PC-3 (cell line): ENCODE measurements at regions not wholly inside any gene's neighbourhood (a gene's known extent, or its start where the extent isn't known, plus 50 kb on each side); places are given as distances from the start of the nearest gene placed in this dataset.

ENCODE experiments used
- ATAC-seq: fragments of 200-7000 bp; cut with Tn5 transposase; 2 replicates; pipeline ENCODE4 v1.9.1; 2020; ENCODE audit warnings: mild to moderate bottlenecking, moderate library complexity
- BruUV-seq: library from RNA; stranded (reverse); fragments of 400-500 nt; replicated peaks from 2 replicates; lab custom pipeline; 2021; lab: Mats Ljungman, UMichigan
- CTCF ChIA-PET: fragments of 300-600 bp; sonication (Branson Sonifier 250); formaldehyde crosslinking; loops from one replicate; lab custom pipeline; 2022; ENCODE audit warnings: antibody characterized with exemption; lab: Charles Lee
- POLR2A ChIA-PET: fragments of 300-600 bp; sonication (Branson Sonifier 250); formaldehyde crosslinking; loops from one replicate; lab custom pipeline; 2022; ENCODE audit warnings: antibody characterized with exemption; ENCODE audit not compliant: unreplicated experiment; lab: Charles Lee
- DNase-seq: peaks from one replicate; pipeline ENCODE4 v3.0.0-alpha.2; 2015
- H2AFZ ChIP-seq: fragments of 300-600 bp; sonication (generic); 2 replicates; pipeline ENCODE4 v1.6.0; 2016; ENCODE audit warnings: antibody characterized with exemption, low read length
- H3F3A ChIP-seq: fragments of 300-600 bp; sonication (generic); one replicate; pipeline ENCODE4 v1.6.0; 2017; ENCODE audit warnings: antibody characterized with exemption, low read length, control low read depth, mild to moderate bottlenecking; ENCODE audit not compliant: unreplicated experiment
- H3K27ac ChIP-seq: fragments of 300-600 bp; sonication (generic); 2 replicates; pipeline ENCODE4 v1.5.1; 2016; ENCODE audit warnings: mild to moderate bottlenecking, low read length
- H3K27me3 ChIP-seq: fragments of 300-600 bp; sonication (generic); 2 replicates; pipeline ENCODE4 v1.6.1; 2016; ENCODE audit warnings: low read length, mixed read lengths
- H3K36me3 ChIP-seq: fragments of 300-600 bp; sonication (generic); 2 replicates; pipeline ENCODE4 v1.6.1; 2016; ENCODE audit warnings: low read depth, mixed run types, low read length, mixed read lengths
- H3K4me1 ChIP-seq: fragments of 300-600 bp; sonication (generic); 2 replicates; pipeline ENCODE4 v1.5.1; 2016; ENCODE audit warnings: low read length; ENCODE audit not compliant: insufficient read depth
- H3K4me2 ChIP-seq: fragments of 300-600 bp; sonication (generic); 2 replicates; pipeline ENCODE4 v1.6.0; 2016; ENCODE audit warnings: low read length
- H3K4me3 ChIP-seq: fragments of 300-600 bp; sonication (generic); 2 replicates; pipeline ENCODE4 v1.5.1; 2016; ENCODE audit warnings: mild to moderate bottlenecking, low read length, mixed read lengths
- H3K79me2 ChIP-seq: fragments of 300-600 bp; sonication (generic); 2 replicates; pipeline ENCODE4 v1.6.1; 2017; ENCODE audit warnings: low read length, mixed read lengths
- H3K9ac ChIP-seq: fragments of 300-600 bp; sonication (generic); 2 replicates; pipeline ENCODE4 v1.6.0; 2016; ENCODE audit warnings: mild to moderate bottlenecking, low read length
- H3K9me2 ChIP-seq: fragments of 300-600 bp; sonication (generic); replicated peaks from 2 replicates; pipeline ENCODE4 v1.6.1; 2016; ENCODE audit warnings: mixed run types, low read length, mixed read lengths
- H3K9me3 ChIP-seq: fragments of 300-600 bp; sonication (generic); 2 replicates; pipeline ENCODE4 v1.6.1; 2016; ENCODE audit warnings: low read length, mixed read lengths
- H4K20me1 ChIP-seq: fragments of 300-600 bp; sonication (generic); 2 replicates; pipeline ENCODE4 v1.6.1; 2016; ENCODE audit warnings: low read length, mixed read lengths
- EZH2 ChIP-seq: fragments of 300-600 bp; sonication (generic); IDR thresholded peaks from one replicate; pipeline ENCODE4 v1.6.1; 2017; ENCODE audit warnings: antibody characterized with exemption, mild to moderate bottlenecking, low read length; ENCODE audit not compliant: unreplicated experiment
- EZH2phosphoT487 ChIP-seq: fragments of 300-600 bp; sonication (generic); IDR thresholded peaks from 2 replicates; pipeline ENCODE4 v1.6.1; 2018; ENCODE audit warnings: mild to moderate bottlenecking, antibody characterized with exemption, low read length, borderline replicate concordance
- intact Hi-C: fragments of 100-400 bp; cut with micrococcal nuclease; formaldehyde crosslinking; loops from 2 replicates; pipeline ENCODE4 v1.9.0; 2023
- TF ChIP-seq, protein P1 (sequence below): fragments of 300-600 bp; sonication (generic); conservative IDR thresholded peaks from 2 replicates; pipeline ENCODE4 v1.5.1; 2017; ENCODE audit warnings: antibody characterized with exemption, low read depth, mild to moderate bottlenecking, low read length

DNA sequence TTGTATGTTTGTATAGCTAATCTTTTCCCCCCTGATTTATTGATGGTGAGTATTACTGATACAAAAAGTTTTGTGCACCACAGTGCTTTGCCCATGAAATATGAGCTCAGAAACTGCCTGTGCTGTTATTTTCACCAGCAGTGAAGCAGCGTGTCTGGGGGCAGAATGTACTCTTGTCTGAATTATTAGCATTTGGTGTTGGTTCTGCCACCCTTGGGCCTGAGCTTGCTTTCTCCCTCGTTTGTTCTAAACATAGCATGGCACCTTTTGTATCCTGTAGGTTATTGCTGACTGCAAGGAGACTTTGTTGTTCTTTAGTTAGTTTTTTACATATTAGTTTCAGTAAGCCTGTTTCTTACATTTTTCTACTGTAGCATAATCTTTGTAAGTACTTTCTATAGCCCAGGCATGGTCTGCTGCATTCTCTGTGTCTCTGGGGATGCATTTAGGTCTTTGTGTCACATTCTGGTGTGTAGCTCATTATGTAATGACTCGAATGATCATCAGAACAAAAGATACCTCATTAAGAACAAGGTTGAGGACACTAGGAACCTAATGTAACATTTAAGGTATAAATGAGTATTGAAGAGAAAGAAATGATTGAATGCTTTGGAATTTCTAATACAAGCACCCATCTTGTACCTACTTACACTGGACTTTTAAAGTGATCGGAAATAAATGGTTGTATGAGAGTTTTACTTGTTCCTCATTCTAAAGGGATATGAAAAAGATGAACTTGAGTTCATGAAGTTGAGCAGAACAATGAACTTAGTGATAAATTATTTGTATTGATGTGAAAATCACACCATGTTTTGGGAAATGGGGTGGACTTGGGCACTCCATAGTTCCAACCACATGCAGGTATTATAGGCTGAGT is 50.3 kb upstream of the GPI start:
- no peak overlapping the region for H3K4me3 ChIP-seq
- H3K36me3 ChIP-seq = no peaks in the 10 kb centered on the region
- TF ChIP-seq, protein P1, sequence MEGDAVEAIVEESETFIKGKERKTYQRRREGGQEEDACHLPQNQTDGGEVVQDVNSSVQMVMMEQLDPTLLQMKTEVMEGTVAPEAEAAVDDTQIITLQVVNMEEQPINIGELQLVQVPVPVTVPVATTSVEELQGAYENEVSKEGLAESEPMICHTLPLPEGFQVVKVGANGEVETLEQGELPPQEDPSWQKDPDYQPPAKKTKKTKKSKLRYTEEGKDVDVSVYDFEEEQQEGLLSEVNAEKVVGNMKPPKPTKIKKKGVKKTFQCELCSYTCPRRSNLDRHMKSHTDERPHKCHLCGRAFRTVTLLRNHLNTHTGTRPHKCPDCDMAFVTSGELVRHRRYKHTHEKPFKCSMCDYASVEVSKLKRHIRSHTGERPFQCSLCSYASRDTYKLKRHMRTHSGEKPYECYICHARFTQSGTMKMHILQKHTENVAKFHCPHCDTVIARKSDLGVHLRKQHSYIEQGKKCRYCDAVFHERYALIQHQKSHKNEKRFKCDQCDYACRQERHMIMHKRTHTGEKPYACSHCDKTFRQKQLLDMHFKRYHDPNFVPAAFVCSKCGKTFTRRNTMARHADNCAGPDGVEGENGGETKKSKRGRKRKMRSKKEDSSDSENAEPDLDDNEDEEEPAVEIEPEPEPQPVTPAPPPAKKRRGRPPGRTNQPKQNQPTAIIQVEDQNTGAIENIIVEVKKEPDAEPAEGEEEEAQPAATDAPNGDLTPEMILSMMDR = no peak
- TF ChIP-seq EZH2phosphoT487 (no peak), EZH2 (no peak)
- no peaks in the 10 kb centered on the region for H3K9me2 ChIP-seq
- ChIA-PET CTCF (no interaction called here), POLR2A (no interaction called here)
- no peak overlapping the region for H3K9ac ChIP-seq
- H4K20me1 ChIP-seq = no peaks in the 10 kb centered on the region
- no TSS peak for BruUV-seq
- DNase-seq (no peak), ATAC-seq (no peak)
- H3K4me1 ChIP-seq = peaks cover 16% of the 10 kb centered on the region; the same call in 1 of the 2 replicates
- H3K27ac ChIP-seq = no peak overlapping the region
- no peaks in the 10 kb centered on the region for H3K27me3 ChIP-seq
- no peak overlapping the region for H2AFZ ChIP-seq
- intact Hi-C loops = no loop called here
- H3F3A ChIP-seq = no peaks in the 10 kb centered on the region
- H3K9me3 ChIP-seq = no peaks in the 10 kb centered on the region
- no peaks in the 10 kb centered on the region for H3K79me2 ChIP-seq
- H3K4me2 ChIP-seq = no peak overlapping the region
